HUES48 (cell line): ENCODE measurements at regions not wholly inside any gene's neighbourhood (a gene's known extent, or its start where the extent isn't known, plus 50 kb on each side); places are given as distances from the start of the nearest gene placed in this dataset.

Experiments used
- H3K27ac ChIP-seq: one replicate; pipeline ENCODE4 v1.7.0; 2013; ENCODE audit warnings: low read depth, low read length, inconsistent platforms
- H3K27me3 ChIP-seq: 2 replicates; pipeline ENCODE4 v1.6.1; 2013; ENCODE audit warnings: mild to moderate bottlenecking, low read length; ENCODE audit not compliant: control insufficient read depth, insufficient read depth
- H3K36me3 ChIP-seq: 2 replicates; pipeline ENCODE4 v1.6.1; 2013; ENCODE audit warnings: low read length; ENCODE audit not compliant: control insufficient read depth, insufficient read depth
- H3K4me1 ChIP-seq: 2 replicates; pipeline ENCODE4 v1.6.1; 2013; ENCODE audit warnings: mild to moderate bottlenecking, low read length; ENCODE audit not compliant: control insufficient read depth, insufficient read depth
- H3K4me3 ChIP-seq: 2 replicates; pipeline ENCODE4 v1.5.1; 2013; ENCODE audit warnings: mild to moderate bottlenecking, low read depth, low read length
- H3K9ac ChIP-seq: 2 replicates; pipeline ENCODE4 v1.6.1; 2013; ENCODE audit warnings: mild to moderate bottlenecking, low read depth, low read length, moderate library complexity
- H3K9me3 ChIP-seq: 2 replicates; pipeline ENCODE4 v1.6.1; 2013; ENCODE audit warnings: low read length; ENCODE audit not compliant: control insufficient read depth, insufficient read depth

DNA sequence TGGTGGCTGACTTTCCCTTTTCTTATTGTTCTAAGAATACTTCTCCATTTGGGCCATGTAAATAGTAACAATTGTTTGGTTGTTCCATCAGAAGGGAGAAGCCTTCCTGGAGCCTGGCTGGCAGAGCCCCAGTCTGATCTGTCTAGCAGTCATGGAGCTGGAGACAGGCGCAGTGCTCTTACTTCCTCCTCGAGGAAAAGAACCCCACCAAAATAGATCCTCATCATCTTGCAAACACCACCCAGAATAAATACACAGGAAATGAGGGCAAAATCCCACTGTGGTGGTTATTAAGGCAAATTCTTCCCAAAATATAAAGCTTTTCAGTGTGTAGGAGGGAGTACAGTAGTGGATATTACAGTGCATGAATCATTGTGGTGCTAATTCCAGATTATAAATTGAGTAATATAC, 195.1 kb upstream of the SGK1 start:
- Histone ChIP-seq H3K36me3 (no peaks in the 10 kb centered on the region), H3K9ac (no peak overlapping the region), H3K27ac (no peak overlapping the region), H3K27me3 (no peaks in the 10 kb centered on the region), H3K4me3 (no peak overlapping the region), H3K4me1 (peaks cover 18% of the 10 kb centered on the region), H3K9me3 (no peaks in the 10 kb centered on the region)

DNA sequence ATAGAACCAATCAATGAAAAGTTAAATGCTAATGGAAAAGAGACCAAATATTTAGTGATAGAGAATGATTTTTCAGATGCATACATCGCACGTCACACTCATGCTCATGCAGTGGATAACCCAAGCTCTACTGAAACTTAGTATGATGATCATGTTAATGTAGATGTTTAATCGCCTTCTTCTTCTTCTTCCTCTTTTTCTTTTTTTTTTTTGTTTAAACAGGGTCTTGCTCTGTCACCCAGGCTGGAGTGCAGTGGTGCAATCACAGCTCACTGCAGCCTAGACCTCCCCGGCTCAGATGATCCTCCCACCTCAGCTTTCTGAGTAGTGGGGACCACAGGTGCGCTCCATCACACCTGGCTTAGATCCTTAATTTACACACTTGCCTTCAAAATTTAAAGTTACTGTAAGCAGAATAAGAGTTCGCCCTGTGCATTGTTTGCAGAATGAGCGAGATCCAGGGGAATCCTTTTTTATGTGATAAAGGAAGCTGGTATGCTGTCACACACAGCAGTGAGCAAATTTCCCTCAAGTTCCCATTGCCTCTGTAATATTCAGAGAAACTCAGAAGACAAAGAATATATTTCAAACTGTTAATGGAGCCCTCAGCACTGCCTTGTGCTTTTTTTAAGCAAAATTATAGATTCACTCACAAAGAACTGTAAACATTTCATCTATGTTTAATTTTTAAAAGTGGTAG, 194.2 kb upstream of the SGK1 start:
- no peaks in the 10 kb centered on the region for H3K9me3 ChIP-seq
- H3K4me1 ChIP-seq = peaks cover 9% of the 10 kb centered on the region
- H3K27me3 ChIP-seq = no peaks in the 10 kb centered on the region
- no peak overlapping the region for H3K9ac ChIP-seq
- H3K4me3 ChIP-seq = no peak overlapping the region
- no peak overlapping the region for H3K27ac ChIP-seq
- H3K36me3 ChIP-seq = no peaks in the 10 kb centered on the region

DNA sequence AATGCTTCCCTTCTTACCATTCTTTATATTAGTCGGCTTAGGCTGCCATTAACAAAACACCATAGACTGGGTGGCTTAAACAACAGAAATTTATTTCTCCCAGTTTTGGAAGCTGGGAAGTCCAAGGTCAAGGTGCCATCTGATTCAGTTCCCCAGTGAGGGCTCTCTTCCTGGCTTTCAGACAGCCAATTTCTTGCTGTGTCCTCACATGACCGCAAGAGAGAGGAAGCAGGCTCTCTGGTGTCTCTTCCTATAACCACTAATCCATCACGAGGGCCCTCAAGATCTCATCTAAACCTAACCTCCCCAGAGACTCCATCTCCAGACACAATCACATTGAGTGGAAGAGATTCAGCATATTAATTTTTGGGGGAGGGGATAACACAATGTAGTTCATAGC, 193.0 kb upstream of the SGK1 start:
- 0 out of 2 replicates have a peak, but pooled peaks cover 3% of the 10 kb centered on the region for H3K4me1 ChIP-seq
- H3K4me3 ChIP-seq = no peak overlapping the region
- no peaks in the 10 kb centered on the region for H3K9me3 ChIP-seq
- H3K27ac ChIP-seq = no peak overlapping the region
- no peaks in the 10 kb centered on the region for H3K36me3 ChIP-seq
- H3K9ac ChIP-seq = no peak overlapping the region
- no peaks in the 10 kb centered on the region for H3K27me3 ChIP-seq

DNA sequence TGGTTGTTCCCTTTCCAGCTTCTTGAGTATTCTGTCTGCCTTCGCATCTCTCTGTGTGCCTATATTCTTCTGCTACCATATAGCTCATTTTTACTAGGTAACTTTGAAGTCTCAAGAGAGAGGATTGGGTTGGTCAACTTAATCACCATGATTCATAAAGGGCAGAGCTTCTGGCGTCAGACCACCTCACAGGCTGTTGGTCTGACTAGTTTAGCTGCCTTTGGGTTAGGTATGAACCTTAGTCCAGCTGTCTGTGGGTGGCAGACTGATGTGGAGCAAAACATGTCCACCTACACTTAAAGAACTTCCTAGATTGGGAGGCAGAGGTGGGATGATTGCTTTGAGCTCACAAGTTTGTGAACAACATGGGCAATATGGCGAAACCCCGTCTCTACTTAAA, 192.2 kb upstream of the SGK1 start:
- Histone ChIP-seq H3K27me3 (no peaks in the 10 kb centered on the region), H3K9ac (no peak overlapping the region), H3K9me3 (no peaks in the 10 kb centered on the region), H3K27ac (no peak overlapping the region), H3K4me1 (0 out of 2 replicates have a peak, but pooled peaks cover 3% of the 10 kb centered on the region), H3K4me3 (no peak overlapping the region), H3K36me3 (no peaks in the 10 kb centered on the region)

DNA sequence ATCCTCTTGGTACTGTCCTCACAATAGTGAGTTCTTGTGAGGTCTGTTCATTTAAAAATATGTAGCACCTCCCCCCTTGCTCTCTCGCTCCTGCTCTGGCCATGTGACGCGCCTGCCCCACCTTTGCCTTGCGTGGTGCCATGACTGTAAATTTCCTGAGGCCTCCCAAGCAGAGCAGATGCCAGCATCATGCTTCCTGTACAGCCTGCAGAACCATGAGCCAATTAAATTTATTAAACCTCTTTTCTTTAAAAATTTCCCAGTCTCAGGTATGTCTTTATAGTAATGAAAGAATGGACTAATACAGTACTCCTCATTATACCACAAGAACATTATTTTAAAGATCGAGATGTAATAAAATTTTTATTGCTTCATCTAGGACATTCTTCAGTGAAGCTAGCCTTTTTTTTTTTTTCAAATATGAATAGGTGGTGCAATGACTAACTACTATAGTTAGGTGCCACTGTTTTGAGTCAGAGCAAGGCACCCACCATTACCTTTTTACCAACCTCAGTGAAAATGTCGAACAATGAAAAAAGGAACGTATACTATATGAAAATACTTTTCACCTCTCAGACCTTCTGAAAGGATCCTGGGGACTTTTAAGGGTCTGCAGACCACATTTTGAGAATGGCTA, 191.1 kb upstream of the SGK1 start:
- Histone ChIP-seq H3K4me1 (0 out of 2 replicates have a peak, but pooled peaks cover 3% of the 10 kb centered on the region), H3K4me3 (no peak overlapping the region), H3K9ac (no peak overlapping the region), H3K27ac (no peak overlapping the region), H3K36me3 (no peaks in the 10 kb centered on the region), H3K27me3 (no peaks in the 10 kb centered on the region), H3K9me3 (no peaks in the 10 kb centered on the region)

DNA sequence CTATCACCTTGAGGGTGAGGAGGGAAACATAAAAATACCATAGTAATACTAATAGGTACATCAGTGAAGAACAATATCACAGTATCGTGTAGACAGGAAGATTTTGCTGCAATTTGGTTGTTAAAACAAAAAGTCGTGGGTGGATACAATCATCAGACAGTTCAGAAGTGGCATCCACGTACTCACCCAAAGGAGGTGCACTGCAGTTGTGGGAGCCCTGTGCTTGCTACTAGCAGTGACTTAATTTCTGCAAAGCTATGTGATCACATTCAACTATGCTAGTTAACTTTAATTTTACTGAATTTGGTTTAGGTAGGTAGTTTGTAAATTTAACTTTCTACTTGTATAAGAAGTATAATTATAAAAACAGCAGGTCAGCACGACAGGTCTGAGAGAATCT, 188.2 kb upstream of the SGK1 start:
- H3K9ac ChIP-seq = no peak overlapping the region
- no peaks in the 10 kb centered on the region for H3K9me3 ChIP-seq
- H3K27me3 ChIP-seq = no peaks in the 10 kb centered on the region
- H3K4me3 ChIP-seq = no peak overlapping the region
- no peaks in the 10 kb centered on the region for H3K36me3 ChIP-seq
- no peaks in the 10 kb centered on the region for H3K4me1 ChIP-seq
- no peak overlapping the region for H3K27ac ChIP-seq

DNA sequence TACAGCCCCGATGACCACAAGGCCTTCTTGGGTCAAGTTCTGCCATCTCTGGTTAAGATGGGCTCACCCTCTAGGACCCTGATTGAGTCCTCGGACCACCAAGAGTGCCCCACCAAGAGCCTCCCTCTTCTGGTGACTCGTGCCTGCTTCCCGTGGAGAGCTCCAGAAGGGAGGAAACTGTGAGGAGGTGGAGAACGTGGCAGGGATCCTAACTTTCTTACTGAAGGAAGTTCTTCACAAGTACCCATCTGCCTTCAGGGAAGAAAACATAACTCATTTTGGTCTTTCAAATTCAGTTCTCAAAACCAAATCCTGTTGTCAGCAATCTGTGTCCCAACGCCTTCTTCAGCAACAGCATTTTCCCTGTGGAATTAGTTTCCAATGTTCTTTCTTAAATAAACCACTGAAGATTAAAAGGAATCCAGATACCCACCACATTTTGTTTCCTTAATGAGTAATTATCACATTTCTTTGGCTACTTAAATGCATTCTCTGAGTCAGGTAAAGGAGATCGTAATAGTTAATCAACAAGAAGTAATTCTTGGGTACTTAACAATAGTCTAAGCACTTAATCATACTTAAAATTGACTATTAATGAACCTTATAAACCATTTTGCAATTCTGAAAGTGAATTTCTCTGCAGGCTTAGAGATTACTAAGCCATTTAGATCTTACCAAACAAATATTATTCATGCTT, 185.8 kb upstream of the SGK1 start:
- Histone ChIP-seq H3K4me3 (no peak overlapping the region), H3K4me1 (no peaks in the 10 kb centered on the region), H3K36me3 (no peaks in the 10 kb centered on the region), H3K27me3 (no peaks in the 10 kb centered on the region), H3K27ac (no peak overlapping the region), H3K9me3 (no peaks in the 10 kb centered on the region), H3K9ac (no peak overlapping the region)

DNA sequence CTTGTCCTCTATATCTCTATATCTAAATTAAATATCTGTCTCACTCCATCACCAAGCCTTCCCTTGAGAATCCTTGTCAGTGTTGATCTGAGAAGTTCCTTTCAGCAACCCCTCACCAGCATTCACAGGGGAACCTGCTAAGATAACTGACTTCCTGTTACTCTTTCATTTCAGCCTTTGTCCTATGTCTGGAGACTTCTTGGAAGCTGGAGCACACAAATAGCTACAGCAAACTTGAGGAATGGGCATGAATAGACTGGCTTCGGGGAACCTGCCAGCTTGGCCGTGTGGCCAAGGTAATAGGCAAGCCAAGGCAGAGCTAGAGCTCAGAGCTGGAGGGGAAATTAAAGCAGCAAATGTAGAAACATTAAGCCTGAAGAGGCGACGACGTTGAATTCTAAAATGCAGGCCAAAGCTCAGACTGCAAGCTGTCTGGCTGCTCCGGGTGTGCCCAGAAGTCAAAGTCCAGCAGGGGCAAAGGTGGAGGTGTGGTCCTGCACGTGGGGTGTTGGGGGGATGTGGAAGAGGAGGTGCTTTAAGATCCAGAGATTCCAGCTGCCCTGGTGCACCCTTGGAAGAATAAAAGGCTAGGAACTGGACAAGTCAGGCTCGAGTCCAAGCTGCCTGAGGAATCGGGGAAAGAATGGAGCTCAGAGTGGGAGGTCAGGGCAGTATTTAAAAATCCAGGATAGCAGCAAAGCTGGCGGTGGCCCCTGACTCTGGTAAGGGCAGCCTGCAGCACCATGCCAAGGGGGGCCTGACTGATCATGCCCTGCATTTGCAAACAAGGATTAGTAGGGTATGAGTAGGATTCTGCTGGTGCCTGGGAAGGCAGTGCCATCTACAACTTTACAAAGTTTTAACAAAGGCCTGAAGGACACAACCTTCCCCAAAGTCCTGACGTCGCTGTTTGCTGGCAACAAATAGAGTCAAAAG, 185.0 kb upstream of the SGK1 start:
- Histone ChIP-seq H3K36me3 (no peaks in the 10 kb centered on the region), H3K27ac (no peak overlapping the region), H3K4me3 (no peak overlapping the region), H3K4me1 (no peaks in the 10 kb centered on the region), H3K9ac (no peak overlapping the region), H3K9me3 (no peaks in the 10 kb centered on the region), H3K27me3 (no peaks in the 10 kb centered on the region)

DNA sequence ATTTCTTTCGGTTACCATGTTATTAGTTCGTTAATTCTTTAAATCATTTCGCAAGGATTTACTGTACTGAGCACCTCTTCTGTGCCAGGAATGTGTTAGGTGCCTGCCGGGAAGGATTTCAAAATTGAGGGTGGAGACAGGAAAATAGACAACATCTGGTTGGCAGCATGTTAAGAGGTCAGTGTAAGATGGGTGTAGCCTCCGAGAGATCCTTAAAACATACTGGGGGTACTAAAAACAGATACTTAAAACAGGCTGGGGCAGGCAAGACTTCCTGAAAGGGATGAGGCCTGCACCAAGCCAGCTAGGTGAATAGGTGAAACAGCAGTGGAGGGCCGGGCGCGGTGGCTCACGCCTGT, 178.0 kb upstream of the SGK1 start:
- H3K4me1 ChIP-seq = peaks cover 4% of the 10 kb centered on the region; the same call in 1 of the 2 replicates
- H3K36me3 ChIP-seq = no peaks in the 10 kb centered on the region
- no peaks in the 10 kb centered on the region for H3K27me3 ChIP-seq
- H3K27ac ChIP-seq = no peak overlapping the region
- H3K4me3 ChIP-seq = no peak overlapping the region
- no peaks in the 10 kb centered on the region for H3K9me3 ChIP-seq
- H3K9ac ChIP-seq = no peak overlapping the region

DNA sequence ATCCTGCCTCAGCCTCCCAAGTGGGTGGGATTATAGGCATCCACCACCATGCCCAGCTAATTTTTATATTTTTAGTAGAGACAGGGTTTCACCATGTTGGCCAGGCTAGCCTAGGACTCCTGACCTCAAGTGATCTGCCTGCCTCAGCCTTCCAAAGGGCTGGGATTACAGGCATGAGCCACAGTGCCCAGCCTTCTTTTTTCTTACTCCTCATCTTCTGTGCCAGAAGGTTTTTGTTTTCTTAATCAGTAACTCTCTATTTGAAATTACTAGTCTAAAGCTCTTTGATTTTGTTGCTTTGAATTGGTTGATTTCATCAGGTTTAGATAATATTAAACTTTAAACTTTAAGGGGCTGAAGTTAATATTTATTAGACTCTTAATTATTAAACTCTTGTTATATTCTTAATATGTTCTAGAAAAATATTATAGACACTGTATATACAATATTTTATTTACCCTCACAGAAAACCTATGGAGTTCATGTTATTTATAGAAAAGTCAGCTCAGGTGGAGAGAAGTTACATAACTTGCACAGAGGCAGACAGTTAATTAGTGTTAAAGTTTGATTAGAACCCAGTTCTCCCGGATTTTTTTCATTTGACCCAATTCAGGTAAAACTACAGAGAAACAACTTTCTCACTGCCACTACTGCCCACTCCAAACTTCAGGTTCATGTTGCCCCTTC, 177.4 kb upstream of the SGK1 start:
- Histone ChIP-seq H3K4me1 (peaks cover 4% of the 10 kb centered on the region; the same call in 1 of the 2 replicates), H3K27me3 (no peaks in the 10 kb centered on the region), H3K9ac (no peak overlapping the region), H3K27ac (no peak overlapping the region), H3K4me3 (no peak overlapping the region), H3K9me3 (no peaks in the 10 kb centered on the region), H3K36me3 (no peaks in the 10 kb centered on the region)
